B cell (primary cell): ENCODE measurements at regions not wholly inside any gene's neighbourhood (a gene's known extent, or its start where the extent isn't known, plus 50 kb on each side); places are given as distances from the start of the nearest gene placed in this dataset.

Source experiments
- ATAC-seq: fragments of 200-7000 bp; cut with Tn5 transposase; one replicate; pipeline ENCODE4 v1.10.0; 2021; ENCODE audit warnings: low read depth, mild to moderate bottlenecking, moderate number of reproducible peaks, moderate library complexity
- CTCF ChIA-PET: fragments of 350-600 bp; sonication (Branson Sonifier 250); formaldehyde crosslinking; loops from one replicate; lab custom pipeline; 2021; ENCODE audit warnings: antibody characterized with exemption, inconsistent platforms; lab: Charles Lee
- POLR2A ChIA-PET: fragments of 350-600 bp; sonication (Branson Sonifier 250); formaldehyde crosslinking; loops from one replicate; lab custom pipeline; 2021; ENCODE audit warnings: antibody characterized with exemption; lab: Charles Lee
- DNase-seq: peaks from one replicate; pipeline ENCODE4 v3.0.0; 2013
- H2AFZ ChIP-seq: 2 replicates; pipeline ENCODE4 v1.6.1; 2012; ENCODE audit warnings: mild to moderate bottlenecking, low read depth, low read length; ENCODE audit not compliant: insufficient read depth, poor library complexity, severe bottlenecking
- H3K27ac ChIP-seq, 2 donors: 1 replicate in 1 of 2; 2 replicates in 1 of 2; pipeline ENCODE4 v1.5.1; 2012 to 2013; ENCODE audit warnings: low read length in 2 of 2, mild to moderate bottlenecking in 2 of 2, moderate library complexity in 1 of 2
- H3K27me3 ChIP-seq, 4 experiments: fragments of 200-600 bp in 1 of 4; sonication (generic) in 1 of 4; replicated peaks in 1 of 4; 1 replicate in 2 of 4; 2 replicates in 2 of 4; pipeline versions ENCODE4 v1.6.1 to v1.7.0; 2013 to 2016; ENCODE audit warnings: low read length in 3 of 4, mild to moderate bottlenecking in 2 of 4, mixed read lengths in 1 of 4, moderate library complexity in 1 of 4; ENCODE audit not compliant: insufficient read depth in 4 of 4, control insufficient read depth in 3 of 4; ENCODE audit errors: control extremely low read depth in 1 of 4
- H3K36me3 ChIP-seq, 2 experiments: replicated peaks in 1 of 2; 1 replicate in 1 of 2; 2 replicates in 1 of 2; pipeline versions ENCODE4 v1.6.1 to v1.7.1; 2013; ENCODE audit warnings: low read length in 1 of 2; ENCODE audit not compliant: insufficient read depth in 2 of 2, control insufficient read depth in 1 of 2; ENCODE audit errors: control extremely low read depth in 1 of 2, extremely low read depth in 1 of 2
- H3K4me1 ChIP-seq, 2 donors: fragments of 200-600 bp in 1 of 2; sonication (generic) in 1 of 2; 1 replicate in 1 of 2; 2 replicates in 1 of 2; pipeline versions ENCODE4 v1.5.1 to v1.6.1; 2013 to 2017; ENCODE audit warnings: low read length in 2 of 2; ENCODE audit not compliant: control insufficient read depth in 2 of 2, insufficient read depth in 2 of 2
- H3K4me2 ChIP-seq: replicated peaks from 2 replicates; pipeline ENCODE3; 2012; ENCODE audit warnings: mild to moderate bottlenecking, low read depth, low read length; ENCODE audit not compliant: poor library complexity, severe bottlenecking
- H3K4me3 ChIP-seq, 5 experiments: fragments of 200-600 bp in 1 of 5; sonication (generic) in 1 of 5; 1 replicate in 3 of 5; 2 replicates in 2 of 5; pipeline versions ENCODE4 v1.5.1 to v1.7.0; 2011 to 2016; ENCODE audit warnings: low read length in 4 of 5, mild to moderate bottlenecking in 4 of 5, low read depth in 2 of 5, control low read depth in 1 of 5, moderate library complexity in 1 of 5; ENCODE audit not compliant: insufficient read depth in 1 of 5; ENCODE audit errors: control extremely low read depth in 1 of 5, extremely low read depth in 1 of 5
- H3K79me2 ChIP-seq: fragments of 200-600 bp; sonication (generic); one replicate; pipeline ENCODE4 v1.6.0; 2016; ENCODE audit warnings: low read length; ENCODE audit not compliant: control insufficient read depth, insufficient read depth
- H3K9ac ChIP-seq: fragments of 200-600 bp; sonication (generic); 2 replicates; pipeline ENCODE4 v1.6.1; 2017; ENCODE audit warnings: mild to moderate bottlenecking, low read length, moderate library complexity
- H3K9me3 ChIP-seq, 3 donors: one replicate each; pipeline versions ENCODE4 v1.6.1 to v1.7.1; 2013; ENCODE audit warnings: low read length in 2 of 3; ENCODE audit not compliant: control insufficient read depth in 2 of 3, insufficient read depth in 1 of 3; ENCODE audit errors: control extremely low read depth in 1 of 3
- H4K20me1 ChIP-seq: 2 replicates; pipeline ENCODE4 v1.6.0; 2012; ENCODE audit warnings: mild to moderate bottlenecking, low read length; ENCODE audit not compliant: insufficient read depth, control insufficient read depth, poor library complexity, severe bottlenecking
- H3K27ac Mint-ChIP-seq: one replicate; pipeline ENCODE4 v1.8.0; 2021; ENCODE audit warnings: mixed read lengths
- H3K27me3 Mint-ChIP-seq: one replicate; pipeline ENCODE4 v1.8.0; 2021; ENCODE audit warnings: mixed read lengths
- H3K4me1 Mint-ChIP-seq: one replicate; pipeline ENCODE4 v1.8.0; 2021; ENCODE audit warnings: mixed read lengths
- H3K4me3 Mint-ChIP-seq: one replicate; pipeline ENCODE4 v1.8.0; 2021; ENCODE audit warnings: mixed read lengths
- H3K9me3 Mint-ChIP-seq: one replicate; pipeline ENCODE4 v1.8.0; 2022; ENCODE audit warnings: mixed read lengths; ENCODE audit not compliant: insufficient read depth
- CTCF ChIP-seq: fragments of 200-600 bp; IDR thresholded peaks from one replicate; pipeline ENCODE4 v1.8.0; 2022; ENCODE audit warnings: antibody characterized with exemption, mild to moderate bottlenecking
- EZH2 ChIP-seq: IDR thresholded peaks from 2 replicates; pipeline ENCODE4 v1.6.1; 2012; ENCODE audit warnings: borderline replicate concordance, low read depth, mild to moderate bottlenecking, moderate library complexity, low read length; ENCODE audit not compliant: insufficient read depth, poor library complexity, severe bottlenecking
- WGBS: methylation state at CpG from one replicate; pipeline ENCODE4 v1.1.5; 2013; ENCODE audit warnings: missing lambda C conversion rate; ENCODE audit not compliant: insufficient coverage; 5-methylcytosine and 5-hydroxymethylcytosine counted together
- intact Hi-C: fragments of 100-400 bp; cut with micrococcal nuclease; formaldehyde crosslinking; loops from one replicate; pipeline ENCODE4 v1.10.0; 2022

GRCh38 chr15:69885173-69885955 lies 212.4 kb downstream of the TLE3 start:
- H3K79me2 ChIP-seq: no peaks in the 10 kb centered on the region
- Mint-ChIP-seq H3K27ac (peak overlapping the region; percentile 22), H3K4me1 (peaks cover 34% of the 10 kb centered on the region), H3K4me3 (no peak overlapping the region), H3K9me3 (peaks cover 2% of the 10 kb centered on the region), H3K27me3 (peaks cover 4% of the 10 kb centered on the region)
- H3K27me3 ChIP-seq: peaks cover 0 to 24% (median 1%) of the 10 kb centered on the region in 4 experiments
- 89% methylated on average over 15 of the region's 19 CpGs for WGBS
- peaks cover 22 to 26% of the 10 kb centered on the region in 2 donors for H3K4me1 ChIP-seq
- DNase-seq (no peak), ATAC-seq (no peak)
- no peak overlapping the region for H2AFZ ChIP-seq
- H3K9ac ChIP-seq: no peak overlapping the region
- TF ChIP-seq CTCF: no peak
- TF ChIP-seq EZH2: no peak
- peaks cover 0 to 17% (median 1%) of the 10 kb centered on the region in 3 donors for H3K9me3 ChIP-seq
- ChIA-PET CTCF (interaction anchor here (0.9 kb wide), 1 partner anchor 9 kb away, joined by 3 read pairs; no protein-coding TSS in a partner anchor), POLR2A (no interaction called here)
- intact Hi-C loops: loop anchor here (10.0 kb wide), 1 partner anchor 379 kb away; no protein-coding TSS in a partner anchor
- H3K36me3 ChIP-seq: no peaks in the 10 kb centered on the region
- no peak overlapping the region for H3K4me3 ChIP-seq
- H4K20me1 ChIP-seq: no peaks in the 10 kb centered on the region
- H3K27ac ChIP-seq: no peak overlapping the region
- H3K4me2 ChIP-seq: no peak overlapping the region

DNA sequence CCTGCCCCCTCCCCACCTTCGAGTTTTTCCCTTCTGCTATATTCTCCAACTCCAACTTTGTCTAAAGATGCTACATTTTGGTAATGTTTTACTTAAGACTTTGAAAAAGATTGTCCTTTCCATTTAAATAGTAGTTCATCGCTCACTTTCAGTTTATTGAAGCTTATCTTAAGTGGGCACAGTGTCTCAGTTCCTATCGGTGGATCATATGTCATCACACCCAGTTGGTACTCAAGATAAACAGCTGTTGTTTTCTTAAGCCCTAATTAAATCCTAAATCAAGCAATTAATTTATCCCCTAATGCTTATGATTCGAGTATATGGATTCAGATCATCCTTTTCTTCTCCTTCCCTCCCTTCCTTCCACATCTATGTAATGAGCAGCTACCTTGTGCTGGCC lies 210.7 kb downstream of the TLE3 start:
- CTCF ChIA-PET: no interaction called here
- Mint-ChIP-seq H3K9me3 (no peaks in the 10 kb centered on the region), H3K4me1 (peaks cover 17% of the 10 kb centered on the region), H3K27me3 (peaks cover 9% of the 10 kb centered on the region), H3K4me3 (no peak overlapping the region), H3K27ac (peak overlapping the region; percentile 5)
- intact Hi-C loops: loop anchor here (10.0 kb wide), 1 partner anchor 378 kb away; no protein-coding TSS in a partner anchor
- 20% methylated on average over 1 of the region's 4 CpGs for WGBS
- Histone ChIP-seq H3K79me2 (no peaks in the 10 kb centered on the region), H3K4me3 (no peak overlapping the region), H4K20me1 (no peaks in the 10 kb centered on the region), H3K4me2 (no peak overlapping the region), H3K4me1 (peaks cover 6 to 10% of the 10 kb centered on the region in 2 donors), H3K27me3 (peaks cover 0 to 24% (median 2%) of the 10 kb centered on the region in 4 experiments), H2AFZ (no peak overlapping the region), H3K36me3 (no peaks in the 10 kb centered on the region), H3K27ac (no peak overlapping the region), H3K9ac (no peak overlapping the region), H3K9me3 (peaks cover 1 to 23% (median 11%) of the 10 kb centered on the region in 3 donors)
- POLR2A ChIA-PET: interaction anchor here (0.5 kb wide), 1 partner anchor 392 kb away, joined by 4 read pairs; no protein-coding TSS in a partner anchor
- no peak for ATAC-seq
- TF ChIP-seq EZH2: no peak
- no peak for TF ChIP-seq CTCF
- no peak for DNase-seq
